ENCODE measurements at regions not wholly inside any gene's neighbourhood (a gene's known extent, or its start where the extent isn't known, plus 50 kb on each side); places are given as distances from the start of the nearest gene placed in this dataset.

DNA sequence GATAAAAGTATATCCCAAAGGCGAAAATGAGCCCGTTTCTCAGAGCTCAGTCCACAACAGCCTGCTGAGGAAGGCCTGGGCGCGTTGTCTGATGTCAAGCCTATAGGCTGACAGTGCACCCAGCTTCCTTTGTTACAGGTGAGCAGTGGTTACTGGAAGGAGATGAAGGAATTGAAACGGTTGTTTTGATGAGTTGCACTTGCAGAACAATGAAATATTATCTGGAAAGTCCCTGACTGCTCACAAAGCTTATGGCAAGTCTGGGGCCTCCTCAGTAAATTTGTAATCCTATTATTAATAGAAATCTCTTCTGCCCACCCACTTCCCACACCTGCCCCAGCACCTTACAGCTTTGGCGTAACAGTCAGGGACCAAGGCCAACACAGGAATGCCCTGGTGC lies 77.8 kb downstream of the C11orf91 start:
- no peaks in the 10 kb centered on the region for H3K36me3 Mint-ChIP-seq
- H3K27ac Mint-ChIP-seq, result no peak overlapping the region
- no peak for DNase-seq
- H3K4me1 Mint-ChIP-seq, result no peaks in the 10 kb centered on the region
- H3K9me3 Mint-ChIP-seq, result no peaks in the 10 kb centered on the region
- no peak overlapping the region for H3K4me3 Mint-ChIP-seq
- H3K27me3 Mint-ChIP-seq, result no peaks in the 10 kb centered on the region

DNA sequence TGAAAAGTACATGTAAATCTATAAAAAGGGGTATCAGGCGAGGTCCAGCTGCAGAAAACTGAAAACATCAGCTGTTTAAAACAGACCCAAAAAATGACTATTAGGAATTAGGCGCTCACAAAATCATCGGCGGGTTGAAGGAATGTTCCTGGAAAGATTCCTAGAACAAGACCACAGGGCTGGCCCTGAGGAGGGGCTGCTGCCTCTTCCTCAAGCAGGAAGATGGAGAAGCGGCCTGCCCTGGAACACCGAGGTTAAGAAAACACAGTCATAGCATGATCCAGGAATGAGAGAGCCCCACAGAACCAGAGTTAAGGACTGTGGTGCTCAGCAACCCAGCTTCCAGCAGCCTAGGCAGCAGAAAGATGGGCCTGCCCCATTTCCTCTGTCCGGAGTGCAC lies 78.4 kb downstream of the C11orf91 start:
- no peak overlapping the region for H3K27ac Mint-ChIP-seq
- no peaks in the 10 kb centered on the region for H3K36me3 Mint-ChIP-seq
- H3K27me3 Mint-ChIP-seq, result no peaks in the 10 kb centered on the region
- H3K9me3 Mint-ChIP-seq, result no peaks in the 10 kb centered on the region
- no peak for DNase-seq
- no peaks in the 10 kb centered on the region for H3K4me1 Mint-ChIP-seq
- no peak overlapping the region for H3K4me3 Mint-ChIP-seq

DNA sequence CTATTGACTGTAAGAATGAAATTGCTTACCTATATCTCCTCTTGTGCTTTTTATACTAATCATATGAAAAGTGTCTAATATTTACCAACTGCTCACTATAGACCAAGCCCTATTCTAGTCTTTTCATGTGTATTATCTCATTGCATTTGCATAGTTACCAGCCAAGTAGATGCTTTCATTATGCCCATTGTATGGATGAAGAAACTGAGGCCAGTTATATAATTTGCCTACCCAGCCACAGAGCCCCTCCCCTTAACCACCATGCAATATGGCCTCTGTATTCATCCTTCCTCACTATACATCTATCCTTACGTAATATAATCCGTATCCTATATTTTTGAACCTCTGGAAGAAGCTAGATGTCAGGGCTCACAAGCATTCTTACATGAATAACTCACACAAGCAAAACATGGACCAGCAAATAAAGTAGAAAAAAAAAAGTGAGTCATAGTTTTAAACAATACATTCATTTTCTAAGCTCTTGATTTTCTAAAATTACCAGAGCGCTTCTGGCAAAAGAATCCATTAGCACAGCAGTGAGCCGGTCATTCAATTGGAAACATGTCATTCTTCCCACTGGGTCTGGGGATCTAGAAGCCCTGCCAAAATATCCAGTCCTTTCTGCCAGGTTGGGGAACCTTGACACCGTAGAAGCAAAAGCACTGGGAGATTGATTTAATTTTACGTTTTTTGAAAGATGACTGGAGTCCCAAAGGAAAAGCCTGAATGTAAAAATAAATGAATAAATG lies 80.0 kb downstream of the C11orf91 start:
- H3K4me3 Mint-ChIP-seq, result no peak overlapping the region

DNA sequence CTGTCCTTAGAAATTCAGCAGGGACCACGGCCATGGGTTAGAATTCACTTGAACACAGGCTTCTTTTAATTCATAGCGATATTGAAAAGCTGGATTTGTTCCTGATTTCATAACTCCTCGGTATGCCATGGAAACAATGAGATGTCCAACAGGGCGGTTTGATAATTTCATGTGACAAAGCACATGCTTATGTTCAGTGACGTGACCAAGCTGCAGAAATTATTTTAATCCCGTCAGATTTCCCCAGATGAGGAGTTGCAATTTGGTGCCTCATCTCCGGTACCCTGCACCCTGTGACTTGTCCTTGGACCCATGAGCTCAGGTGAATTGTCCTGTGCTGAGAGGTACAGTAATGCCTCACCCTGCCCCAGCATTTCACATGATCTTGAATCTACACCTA lies 81.7 kb downstream of the C11orf91 start:
- no peaks in the 10 kb centered on the region for H3K4me1 Mint-ChIP-seq
- no peaks in the 10 kb centered on the region for H3K36me3 Mint-ChIP-seq
- H3K4me3 Mint-ChIP-seq, result no peak overlapping the region

More for the DNA sequence above, 80.0 kb downstream of the C11orf91 start:
- Mint-ChIP-seq H3K27me3 (no peaks in the 10 kb centered on the region), H3K9me3 (no peaks in the 10 kb centered on the region), H3K27ac (no peak overlapping the region), H3K4me1 (no peaks in the 10 kb centered on the region), H3K36me3 (no peaks in the 10 kb centered on the region)
- DNase-seq, result no peak

DNA sequence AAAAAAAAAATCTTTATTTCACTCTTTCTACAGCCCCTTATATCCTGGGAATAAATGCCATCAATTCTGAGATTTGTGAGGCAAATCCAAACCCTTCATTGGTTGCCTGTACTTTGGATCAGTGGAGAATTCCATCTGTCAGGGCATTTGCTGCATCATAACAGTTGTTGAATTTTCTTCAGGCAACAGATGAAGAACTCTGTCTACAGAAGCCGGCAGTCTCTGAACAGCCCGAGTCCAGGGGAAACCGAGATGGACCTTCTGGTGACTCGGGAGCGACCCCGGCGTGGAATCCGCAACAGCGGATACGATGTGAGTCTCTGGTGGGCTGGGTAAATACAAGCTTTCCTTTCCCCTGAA lies 82.3 kb downstream of the C11orf91 start:
- H3K36me3 Mint-ChIP-seq, result no peaks in the 10 kb centered on the region
- no peak overlapping the region for H3K4me3 Mint-ChIP-seq

More for the DNA sequence above, 81.7 kb downstream of the C11orf91 start:
- Mint-ChIP-seq H3K27me3 (no peaks in the 10 kb centered on the region), H3K27ac (no peak overlapping the region), H3K9me3 (no peaks in the 10 kb centered on the region)
- no peak for DNase-seq

DNA sequence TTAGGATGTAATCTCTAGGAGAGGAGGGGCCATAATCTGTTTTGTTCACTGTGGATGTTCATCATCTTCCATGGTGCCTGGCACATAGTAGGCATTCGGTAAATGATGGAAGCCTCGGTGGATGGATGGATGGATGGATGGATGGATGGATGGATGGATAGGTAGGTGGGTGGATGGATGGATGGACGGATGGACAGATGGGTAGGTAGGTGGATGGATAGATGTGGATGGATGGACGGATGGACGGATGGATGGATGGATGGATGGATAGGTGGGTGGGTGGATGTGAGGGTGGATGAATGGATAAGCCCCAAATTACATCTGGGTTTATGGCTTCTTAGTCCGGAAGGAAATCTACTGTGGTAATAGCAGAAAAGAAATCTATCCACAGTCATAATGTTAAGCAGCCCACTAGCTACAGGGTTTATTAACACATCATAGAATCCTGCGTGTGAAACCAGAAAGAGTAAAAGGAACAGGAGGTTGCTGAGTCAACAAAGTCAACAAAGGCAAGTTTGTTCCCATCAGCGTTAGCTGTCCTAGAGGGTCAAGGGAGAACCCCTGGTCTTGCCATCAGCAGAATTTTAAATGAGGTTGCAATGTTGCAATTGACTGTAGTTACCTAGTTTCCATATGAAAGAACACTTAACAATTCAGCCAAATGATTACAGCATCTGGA lies 82.8 kb downstream of the C11orf91 start:
- no peak for DNase-seq
- Mint-ChIP-seq H3K4me1 (no peaks in the 10 kb centered on the region), H3K9me3 (no peaks in the 10 kb centered on the region), H3K27me3 (no peaks in the 10 kb centered on the region), H3K27ac (no peak overlapping the region), H3K36me3 (no peaks in the 10 kb centered on the region), H3K4me3 (no peak overlapping the region)

More for the DNA sequence above, 82.3 kb downstream of the C11orf91 start:
- no peaks in the 10 kb centered on the region for H3K27me3 Mint-ChIP-seq
- DNase-seq, result no peak
- no peak overlapping the region for H3K27ac Mint-ChIP-seq
- no peaks in the 10 kb centered on the region for H3K9me3 Mint-ChIP-seq
- no peaks in the 10 kb centered on the region for H3K4me1 Mint-ChIP-seq

DNA sequence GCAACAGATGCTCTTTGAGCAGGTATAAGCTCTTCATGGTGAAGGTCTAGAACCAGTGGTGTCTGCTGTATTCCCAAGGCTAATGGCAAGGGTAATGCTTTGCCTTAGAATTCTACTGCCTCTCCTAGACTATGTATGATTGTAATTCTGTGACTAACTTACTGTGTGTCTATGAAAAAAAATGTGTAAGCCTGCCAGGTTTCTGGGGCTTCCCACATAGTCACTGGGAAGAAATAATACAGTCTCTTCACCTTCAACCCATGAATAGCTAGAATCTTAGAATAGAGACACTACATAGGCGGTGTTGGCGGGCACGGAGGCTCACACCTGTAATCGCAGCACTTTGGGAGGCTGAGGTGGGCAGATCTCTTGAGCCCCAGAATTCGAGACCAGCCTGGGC lies 84.1 kb downstream of the C11orf91 start:
- no peaks in the 10 kb centered on the region for H3K4me1 Mint-ChIP-seq
- no peak for DNase-seq
- no peak overlapping the region for H3K27ac Mint-ChIP-seq
- no peaks in the 10 kb centered on the region for H3K27me3 Mint-ChIP-seq
- no peaks in the 10 kb centered on the region for H3K9me3 Mint-ChIP-seq
- H3K36me3 Mint-ChIP-seq, result no peaks in the 10 kb centered on the region
- H3K4me3 Mint-ChIP-seq, result no peak overlapping the region

DNA sequence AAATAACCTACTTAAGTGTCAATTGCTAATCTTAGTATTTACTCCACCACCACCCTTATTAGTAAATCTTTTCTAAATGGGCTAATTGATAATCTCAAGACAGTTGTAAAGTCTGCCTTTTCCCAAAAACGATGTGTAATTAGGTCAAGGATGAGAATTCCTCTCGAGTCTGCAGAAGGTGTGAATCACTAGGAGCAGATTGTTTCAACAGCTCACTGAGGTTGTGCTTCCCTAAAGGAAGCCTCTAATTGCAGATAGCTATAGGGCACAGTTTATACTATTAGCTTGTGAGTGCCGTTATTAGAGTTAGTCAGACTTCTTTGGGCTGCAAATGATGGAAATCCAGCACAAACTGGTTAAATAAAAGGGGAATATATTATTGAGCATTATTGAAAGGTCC lies 84.9 kb downstream of the C11orf91 start:
- H3K9me3 Mint-ChIP-seq, result no peaks in the 10 kb centered on the region
- no peaks in the 10 kb centered on the region for H3K4me1 Mint-ChIP-seq
- no peaks in the 10 kb centered on the region for H3K27me3 Mint-ChIP-seq
- DNase-seq, result no peak
- H3K27ac Mint-ChIP-seq, result no peak overlapping the region
- no peaks in the 10 kb centered on the region for H3K36me3 Mint-ChIP-seq
- H3K4me3 Mint-ChIP-seq, result no peak overlapping the region

DNA sequence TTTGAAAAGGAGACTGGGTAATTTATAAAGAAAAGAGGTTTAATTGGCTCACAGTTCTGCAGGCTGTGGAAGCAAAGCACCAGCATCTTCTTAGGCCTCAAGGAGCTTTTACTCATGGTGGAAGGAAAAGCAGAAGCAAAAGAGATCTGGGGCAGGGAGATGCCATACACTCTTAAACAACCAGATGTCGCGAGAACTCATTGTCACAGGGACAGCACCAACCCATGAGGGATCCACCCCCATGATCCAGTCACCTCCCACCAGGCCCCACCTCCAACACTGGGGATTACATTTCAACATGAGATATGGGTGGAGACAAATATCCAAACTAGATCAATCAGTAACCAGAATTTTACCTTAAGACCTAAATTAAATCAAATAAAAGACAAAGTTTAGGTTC lies 87.2 kb downstream of the C11orf91 start:
- no peak for DNase-seq
- H3K4me1 Mint-ChIP-seq, result no peaks in the 10 kb centered on the region
- H3K27ac Mint-ChIP-seq, result no peak overlapping the region
- H3K9me3 Mint-ChIP-seq, result no peaks in the 10 kb centered on the region
- no peak overlapping the region for H3K4me3 Mint-ChIP-seq
- H3K36me3 Mint-ChIP-seq, result no peaks in the 10 kb centered on the region
- no peaks in the 10 kb centered on the region for H3K27me3 Mint-ChIP-seq

DNA sequence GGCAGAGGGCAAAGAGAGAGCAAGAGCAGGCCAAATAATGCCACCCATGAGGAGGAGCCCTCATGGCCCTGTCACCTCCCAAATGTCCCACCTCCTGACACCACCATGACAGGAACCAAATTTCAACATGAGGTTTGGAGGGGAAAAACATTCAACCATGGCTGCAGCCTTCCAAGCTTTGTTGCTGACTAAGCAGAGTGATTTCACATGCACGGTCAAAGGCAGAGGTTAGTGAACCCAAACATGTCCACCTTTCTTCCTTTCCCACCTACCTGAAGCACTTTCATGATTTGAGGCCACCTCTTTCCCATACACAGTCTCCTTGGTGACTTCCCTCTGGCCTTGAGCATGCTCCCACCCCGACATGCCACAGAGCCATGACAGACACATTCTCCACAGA lies 89.7 kb downstream of the C11orf91 start:
- Mint-ChIP-seq H3K27me3 (no peaks in the 10 kb centered on the region), H3K36me3 (no peaks in the 10 kb centered on the region), H3K4me3 (no peak overlapping the region), H3K9me3 (no peaks in the 10 kb centered on the region), H3K27ac (no peak overlapping the region), H3K4me1 (no peaks in the 10 kb centered on the region)
- DNase-seq, result no peak

DNA sequence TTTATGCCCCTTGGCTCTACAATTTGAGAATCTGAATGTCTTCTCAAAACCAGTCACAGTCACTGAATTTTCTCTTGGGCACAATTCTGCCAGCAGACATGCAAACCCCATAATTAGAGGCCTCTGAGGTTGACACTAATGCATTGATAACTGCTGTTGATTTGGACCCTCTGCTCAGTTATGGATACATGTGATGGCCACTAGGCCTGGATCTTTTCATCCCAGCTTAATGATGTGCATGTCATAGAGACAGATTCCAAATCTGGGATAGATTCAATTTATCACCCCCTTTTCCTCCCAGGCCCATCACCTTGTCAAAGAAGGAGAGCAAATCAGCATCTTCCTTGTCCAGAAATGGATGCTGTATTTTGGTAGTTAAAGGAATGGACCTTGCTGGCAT lies 92.2 kb downstream of the C11orf91 start:
- no peak for DNase-seq
- Mint-ChIP-seq H3K4me3 (no peak overlapping the region), H3K9me3 (no peaks in the 10 kb centered on the region), H3K27me3 (peaks cover 4% of the 10 kb centered on the region), H3K27ac (no peak overlapping the region), H3K4me1 (no peaks in the 10 kb centered on the region), H3K36me3 (no peaks in the 10 kb centered on the region)

DNA sequence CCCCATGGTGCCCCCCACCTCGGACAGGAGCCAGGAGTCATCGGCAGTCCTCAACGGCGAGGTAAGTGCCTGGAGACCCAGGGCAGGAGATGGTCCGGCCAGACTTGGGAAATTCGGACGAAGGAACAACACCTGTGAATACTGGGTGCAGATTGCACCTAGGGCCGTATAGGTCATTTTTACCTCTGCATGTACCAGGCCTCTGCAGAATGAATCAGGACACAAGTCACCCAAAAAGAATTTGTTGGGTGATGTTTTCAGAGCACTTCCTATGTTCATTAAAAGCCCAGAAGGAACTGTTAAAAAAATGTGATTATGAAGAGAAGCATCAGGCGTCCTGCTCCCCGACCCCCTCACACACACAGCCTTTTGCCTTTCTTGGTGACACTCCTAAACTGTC lies 93.9 kb downstream of the C11orf91 start:
- Mint-ChIP-seq H3K4me1 (no peaks in the 10 kb centered on the region), H3K27ac (no peak overlapping the region), H3K9me3 (no peaks in the 10 kb centered on the region), H3K36me3 (no peaks in the 10 kb centered on the region), H3K27me3 (peaks cover 4% of the 10 kb centered on the region), H3K4me3 (no peak overlapping the region)
- no peak for DNase-seq

DNA sequence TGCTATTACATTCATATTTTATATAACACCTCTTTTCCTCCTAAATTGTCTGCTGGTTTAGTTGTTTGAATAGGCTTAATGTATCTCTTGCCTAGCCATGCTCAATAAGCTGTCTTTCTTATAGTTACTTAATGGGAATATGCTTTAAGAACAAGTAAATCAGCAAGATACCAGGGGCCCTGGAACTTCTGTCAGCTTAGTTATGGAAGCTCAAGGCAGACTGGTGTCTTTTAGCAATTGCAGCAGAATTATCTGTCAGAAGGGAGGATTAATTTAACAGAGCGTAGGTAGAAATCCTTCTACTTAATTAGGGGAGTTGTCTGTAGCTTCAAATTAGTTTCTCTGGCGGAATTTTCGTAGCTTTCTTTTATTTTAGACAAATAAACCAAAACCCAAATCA lies 94.9 kb downstream of the C11orf91 start:
- no peak for DNase-seq
- no peaks in the 10 kb centered on the region for H3K36me3 Mint-ChIP-seq
- H3K9me3 Mint-ChIP-seq, result no peaks in the 10 kb centered on the region
- H3K27me3 Mint-ChIP-seq, result peaks cover 9% of the 10 kb centered on the region
- H3K27ac Mint-ChIP-seq, result no peak overlapping the region
- H3K4me1 Mint-ChIP-seq, result no peaks in the 10 kb centered on the region
- no peak overlapping the region for H3K4me3 Mint-ChIP-seq

DNA sequence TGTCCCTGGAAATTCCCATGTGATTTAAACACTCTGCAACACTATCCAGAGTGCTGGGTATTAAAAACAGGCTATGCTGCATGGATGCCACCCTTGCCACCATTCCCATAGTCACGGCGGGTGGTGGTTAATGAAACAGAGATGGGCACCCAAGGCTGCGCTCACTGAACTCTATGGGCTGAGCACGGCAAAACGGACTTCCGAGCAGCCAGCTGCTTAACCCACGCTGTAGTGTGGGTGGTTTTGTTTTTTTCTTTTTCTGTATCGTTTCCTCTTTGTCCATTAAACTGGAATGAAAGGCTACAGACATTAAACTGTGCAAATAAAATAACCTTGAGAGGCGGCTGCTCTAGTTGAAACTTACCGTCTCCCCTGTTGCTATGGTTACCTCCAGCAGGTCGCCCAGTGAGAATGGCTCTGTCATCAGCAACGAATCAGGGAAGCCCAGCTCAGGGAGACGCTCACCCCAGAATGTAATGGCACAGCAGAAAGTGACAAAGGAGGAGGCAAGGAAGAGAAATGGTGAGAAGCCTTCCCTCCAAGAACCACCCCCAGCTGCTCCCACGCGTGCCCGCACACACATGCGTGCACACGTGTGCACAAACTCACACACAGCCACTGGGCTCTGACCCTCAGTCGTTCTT lies 102.1 kb downstream of the C11orf91 start:
- no peak for DNase-seq
- H3K27ac Mint-ChIP-seq, result no peak overlapping the region
- H3K4me1 Mint-ChIP-seq, result no peaks in the 10 kb centered on the region
- no peaks in the 10 kb centered on the region for H3K36me3 Mint-ChIP-seq
- peaks cover 4% of the 10 kb centered on the region for H3K9me3 Mint-ChIP-seq
- H3K4me3 Mint-ChIP-seq, result no peak overlapping the region
- peaks cover 27% of the 10 kb centered on the region for H3K27me3 Mint-ChIP-seq

DNA sequence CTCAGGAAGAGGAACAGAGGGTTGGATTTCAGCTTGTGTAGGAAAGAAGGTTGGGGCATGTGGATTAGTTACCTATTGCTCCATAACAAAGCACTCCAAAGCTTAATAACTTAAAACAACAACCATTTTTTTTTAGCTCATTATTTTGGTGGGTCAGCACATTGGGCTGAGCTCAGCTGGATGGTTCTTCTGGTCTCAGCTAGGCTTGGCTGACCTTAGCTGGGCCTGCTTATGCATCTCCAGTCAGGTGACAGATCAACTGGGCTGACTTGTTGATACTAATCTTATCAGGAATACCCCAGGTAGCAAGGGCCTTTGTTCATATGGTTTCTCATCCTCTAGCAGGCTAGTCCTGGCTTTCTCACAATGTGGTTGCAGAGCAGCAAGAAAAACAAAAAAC lies 106.4 kb downstream of the C11orf91 start:
- no peak overlapping the region for H3K4me3 Mint-ChIP-seq
- peaks cover 4% of the 10 kb centered on the region for H3K9me3 Mint-ChIP-seq
- no peak for DNase-seq
- H3K36me3 Mint-ChIP-seq, result no peaks in the 10 kb centered on the region
- no peaks in the 10 kb centered on the region for H3K4me1 Mint-ChIP-seq
- peaks cover 11% of the 10 kb centered on the region for H3K27me3 Mint-ChIP-seq
- no peak overlapping the region for H3K27ac Mint-ChIP-seq

DNA sequence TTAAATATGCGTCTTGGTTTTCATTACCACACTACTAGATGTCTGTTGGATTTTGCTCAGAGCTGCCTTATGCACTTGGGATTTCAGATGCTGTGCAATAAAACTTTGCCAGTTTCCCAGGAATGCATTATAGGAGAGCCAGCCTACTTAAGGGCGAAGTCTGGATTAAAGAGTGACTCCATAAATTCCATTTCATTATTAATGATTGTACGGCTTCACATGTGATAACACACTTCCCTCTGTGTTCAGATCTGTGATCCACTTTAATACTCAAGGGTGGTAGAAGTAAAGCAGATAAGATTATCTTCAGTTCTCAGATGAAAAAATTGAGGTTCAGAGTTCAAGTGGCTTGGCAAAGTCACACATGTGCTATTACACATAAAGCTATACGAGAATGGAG lies 110.2 kb downstream of the C11orf91 start:
- no peaks in the 10 kb centered on the region for H3K36me3 Mint-ChIP-seq
- H3K4me3 Mint-ChIP-seq, result no peak overlapping the region

More for the DNA sequence above, 110.2 kb downstream of the C11orf91 start:
- Mint-ChIP-seq H3K27me3 (peaks cover 10% of the 10 kb centered on the region), H3K27ac (no peak overlapping the region), H3K4me1 (no peaks in the 10 kb centered on the region), H3K9me3 (peaks cover 4% of the 10 kb centered on the region)
- no peak for DNase-seq

All from activated naive CD8-positive, alpha-beta T cell treated with anti-CD3 and anti-CD28 coated beads for 36 hours (primary cell).